GM19324 (cell line): ENCODE measurements at regions not wholly inside any gene's neighbourhood (a gene's known extent, or its start where the extent isn't known, plus 50 kb on each side); places are given as distances from the start of the nearest gene placed in this dataset.

ENCODE experiments used
- ATAC-seq: cut with Tn5 transposase; IDR thresholded peaks from one replicate; pipeline ENCODE4 v1.9.1; 2021; ENCODE audit warnings: mild to moderate bottlenecking, moderate library complexity; ENCODE audit not compliant: unreplicated experiment, low FRiP score

GRCh38 chr2:153109793-153110192, 368.8 kb downstream of the RPRM start:
- ATAC-seq = no peak

DNA sequence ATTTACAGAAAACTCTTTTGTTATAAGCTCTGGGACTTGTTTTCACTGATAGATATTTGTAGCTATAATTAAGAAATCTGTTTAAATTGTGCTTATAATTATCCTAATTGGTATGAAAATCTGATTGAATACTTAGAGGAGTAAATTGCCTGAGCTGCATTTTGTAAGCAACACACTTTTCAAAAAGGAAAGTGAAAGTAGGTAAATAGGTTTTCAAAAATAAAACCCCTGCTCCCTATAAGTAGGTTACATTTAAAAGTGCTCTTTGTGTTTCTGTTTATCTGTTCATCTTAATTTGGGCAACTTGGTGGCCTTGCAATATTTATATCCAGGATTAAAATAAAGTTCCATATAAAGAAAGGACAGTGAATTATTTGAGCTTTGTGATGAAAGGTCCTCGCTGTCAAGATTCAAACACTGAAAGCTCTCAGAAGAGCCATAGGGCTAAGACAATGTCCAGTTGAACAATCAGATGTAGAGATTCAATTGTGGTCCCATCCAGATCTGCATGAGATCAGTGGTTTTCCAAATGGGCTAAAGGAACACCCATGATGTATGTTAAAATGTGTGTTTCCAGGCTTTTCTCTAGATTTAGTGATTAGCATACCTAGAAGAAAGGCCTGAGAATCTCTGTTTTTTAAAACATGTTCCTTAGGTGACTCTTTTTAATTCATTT, 371.6 kb downstream of the RPRM start:
- ATAC-seq = peak; percentile 59

DNA sequence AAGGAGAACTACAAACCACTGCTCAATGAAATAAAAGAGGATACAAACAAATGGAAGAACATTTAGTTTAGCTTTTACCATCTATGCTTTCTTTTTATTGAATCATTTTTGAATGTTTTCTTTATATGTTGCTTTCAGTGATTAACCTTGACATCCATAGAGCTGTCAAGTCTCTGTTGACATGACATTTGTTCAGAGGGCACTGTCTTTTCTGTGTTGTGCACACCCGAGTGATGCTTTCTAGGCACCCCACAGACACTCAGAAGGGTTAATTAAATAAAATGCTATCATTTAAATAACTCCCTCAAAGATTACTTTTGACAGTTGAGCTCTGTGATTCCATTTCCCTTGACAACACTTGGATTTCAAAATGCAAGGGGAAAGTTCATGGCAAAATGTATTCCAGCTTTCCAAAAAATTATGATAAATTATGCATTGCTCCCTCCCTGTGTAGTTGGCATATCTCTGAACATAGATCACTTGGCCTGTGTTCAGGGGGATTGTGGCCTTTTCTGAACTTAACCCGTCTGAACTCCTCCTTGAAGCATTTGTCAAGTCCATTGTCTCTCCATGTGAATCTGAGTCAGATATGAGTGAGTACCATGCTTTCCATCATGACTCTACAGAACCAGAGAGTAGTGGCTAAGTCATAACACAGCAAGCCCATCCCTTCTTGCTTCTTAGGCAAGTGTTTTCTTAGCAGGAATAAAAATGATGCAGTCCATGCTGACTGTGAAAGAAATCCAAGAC, 372.6 kb downstream of the RPRM start:
- ATAC-seq = peak; percentile 10

- ATAC-seq = no peak
Observed at GRCh38 chr2:153101187-153101586, 377.4 kb downstream of the RPRM start.

DNA sequence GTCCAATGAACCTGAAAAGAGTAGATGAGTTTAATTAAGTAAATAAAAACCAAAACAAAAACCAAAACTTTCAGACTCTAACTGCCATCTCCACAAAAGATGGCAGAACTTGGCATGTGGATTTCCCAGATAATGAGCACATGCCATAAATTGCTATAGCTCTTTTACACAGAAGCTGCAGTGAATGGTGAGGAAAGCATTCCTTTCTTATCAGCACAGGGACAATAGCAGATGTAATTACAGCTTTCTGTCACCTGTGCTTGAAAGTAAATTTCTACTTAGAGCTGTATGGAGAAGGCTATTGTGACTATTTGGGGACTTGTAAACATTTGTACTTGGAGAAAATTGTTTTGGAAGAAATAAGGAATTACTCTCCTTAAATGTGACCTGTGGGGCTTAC, 378.4 kb downstream of the RPRM start:
- ATAC-seq = no peak

DNA sequence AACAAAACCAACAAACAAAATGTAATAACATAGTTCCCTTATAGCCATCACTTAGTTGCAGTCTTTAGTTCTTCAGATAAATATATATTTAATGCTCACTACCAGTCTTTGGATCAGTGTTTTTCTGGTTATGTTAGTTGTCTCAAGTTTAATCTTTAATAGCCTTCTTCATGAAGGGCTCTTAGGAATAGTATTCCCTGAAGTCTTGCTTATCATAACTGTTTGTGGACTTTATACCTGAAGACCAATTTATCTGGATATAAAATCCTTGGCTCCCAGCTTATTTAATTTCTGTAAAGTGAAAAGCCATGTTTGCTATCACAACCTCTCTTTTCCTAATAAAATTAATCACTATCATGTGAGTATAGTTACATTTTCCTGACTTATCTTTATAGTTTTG, 379.7 kb downstream of the ARL6IP6 start:
- no peak for ATAC-seq

GRCh38 chr2:153096272-153096671, 377.9 kb downstream of the ARL6IP6 start:
- no peak for ATAC-seq

- no peak for ATAC-seq
Observed at GRCh38 chr2:153091344-153091743, 372.9 kb downstream of the ARL6IP6 start.

- ATAC-seq = no peak
Observed at GRCh38 chr2:153079315-153079714, 360.9 kb downstream of the ARL6IP6 start.

DNA sequence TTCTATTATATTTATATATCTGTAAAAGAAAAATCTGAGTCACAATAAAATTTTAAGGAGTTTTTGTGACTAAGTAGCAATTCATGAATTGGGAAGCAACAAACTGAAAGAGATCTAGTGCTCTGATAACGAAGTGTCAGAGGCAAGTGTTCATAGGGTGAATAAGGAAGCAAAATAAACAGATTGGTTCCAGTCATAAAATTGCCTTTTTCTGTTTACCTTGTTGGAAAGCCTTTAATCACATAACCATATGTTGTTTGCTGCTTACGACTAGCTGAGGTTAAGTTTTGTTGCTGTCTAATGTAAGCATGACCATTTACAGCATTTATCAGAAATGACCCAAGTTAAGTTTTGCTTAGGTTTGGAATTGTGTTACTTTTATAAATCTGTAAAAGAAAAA, 358.9 kb downstream of the ARL6IP6 start:
- no peak for ATAC-seq

DNA sequence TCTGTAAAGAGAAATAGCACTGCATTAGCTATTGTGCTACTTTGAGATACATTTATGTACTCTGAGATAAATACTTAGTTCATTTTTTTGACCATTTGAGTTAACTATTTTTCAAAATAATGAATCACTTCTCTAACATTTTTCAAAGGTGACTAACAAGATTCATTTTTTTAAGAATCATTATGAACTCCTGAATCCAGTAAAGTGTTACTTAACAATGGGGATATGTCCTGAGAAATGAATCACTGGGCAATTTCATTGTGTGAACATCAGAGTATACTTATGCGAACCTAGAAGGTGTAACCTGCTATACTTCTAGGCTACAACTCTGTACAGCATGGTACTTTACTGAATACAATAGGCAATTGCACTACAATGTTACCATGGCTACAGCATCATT, 355.8 kb downstream of the ARL6IP6 start:
- no peak for ATAC-seq

- ATAC-seq = no peak
Observed at GRCh38 chr2:153072813-153073212, 354.4 kb downstream of the ARL6IP6 start.

GRCh38 chr2:153072077-153072476, 353.7 kb downstream of the ARL6IP6 start:
- ATAC-seq = no peak

- no peak for ATAC-seq
Observed at GRCh38 chr2:153071090-153071489, 352.7 kb downstream of the ARL6IP6 start.

DNA sequence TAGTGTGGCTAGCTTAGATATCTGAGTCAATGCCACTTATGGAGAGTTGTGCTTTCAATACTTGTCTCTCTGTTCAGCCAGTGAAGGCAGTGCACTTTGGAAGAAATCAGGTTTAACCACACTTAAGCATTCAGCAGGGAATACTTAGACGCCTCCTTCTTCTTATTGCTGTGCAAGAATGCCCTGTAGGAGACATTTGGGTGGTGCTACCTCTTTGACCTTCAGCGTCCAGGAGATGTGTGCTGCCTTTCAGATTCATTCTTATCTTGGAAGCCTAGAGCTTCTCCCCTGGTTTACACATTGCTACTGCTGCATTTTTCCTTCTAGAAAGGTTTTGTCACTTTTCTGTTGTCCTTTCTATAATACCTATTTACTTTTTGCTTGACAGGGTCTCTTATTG, 350.5 kb downstream of the ARL6IP6 start:
- no peak for ATAC-seq

DNA sequence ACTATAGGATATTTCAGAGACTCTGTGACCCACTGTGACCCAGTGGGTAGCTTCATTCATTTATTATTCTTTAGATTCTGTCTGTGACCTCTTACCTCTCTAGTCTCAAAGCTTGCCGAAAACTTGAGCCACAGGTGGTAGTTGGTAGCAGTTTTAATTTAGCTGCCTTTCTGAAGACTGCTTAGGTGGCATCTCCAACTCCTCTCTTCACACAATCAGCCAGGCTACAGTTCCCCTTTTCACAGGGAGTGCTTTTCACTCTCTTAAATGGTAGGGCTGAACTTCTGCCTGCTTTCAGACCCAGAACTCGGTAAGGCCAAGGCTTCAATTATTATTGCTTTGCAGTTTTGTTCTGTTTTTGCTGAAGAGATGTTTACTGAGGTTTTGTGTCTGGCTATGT, 349.6 kb downstream of the ARL6IP6 start:
- no peak for ATAC-seq

DNA sequence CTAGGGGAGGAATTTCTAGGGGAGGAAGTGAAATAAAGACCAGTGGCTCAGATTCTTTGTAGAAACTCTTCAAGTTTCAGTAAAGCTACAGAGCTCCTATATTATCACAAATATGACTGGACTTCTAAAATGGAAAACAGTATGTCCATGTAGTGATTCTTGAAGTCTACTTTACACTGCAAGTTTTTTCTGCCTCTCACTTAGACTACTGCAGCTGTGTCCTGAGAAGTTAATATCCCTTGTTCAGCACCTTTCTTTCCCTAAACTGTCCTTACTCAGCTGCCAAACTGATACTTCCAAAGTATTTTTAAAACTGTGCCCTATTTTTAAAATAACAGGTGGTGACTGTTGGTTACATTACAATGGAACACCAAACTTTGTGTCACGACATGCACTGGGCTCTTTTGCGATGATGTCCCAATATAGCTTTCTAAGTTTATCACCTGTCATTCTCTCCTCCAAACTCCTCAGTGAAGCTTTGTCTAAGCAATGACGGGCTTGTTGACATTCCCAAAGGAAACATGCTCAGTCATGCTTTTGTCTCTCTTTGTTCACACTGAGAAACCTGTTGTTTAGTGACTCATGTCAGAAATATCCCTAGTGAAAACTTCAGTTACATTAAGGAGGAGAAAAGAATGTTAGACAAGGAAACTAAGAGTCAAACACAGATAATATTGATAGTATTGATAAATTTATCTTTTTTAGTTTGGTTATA, 341.1 kb downstream of the ARL6IP6 start:
- no peak for ATAC-seq

GRCh38 chr2:153057743-153058142, 339.3 kb downstream of the ARL6IP6 start:
- no peak for ATAC-seq

DNA sequence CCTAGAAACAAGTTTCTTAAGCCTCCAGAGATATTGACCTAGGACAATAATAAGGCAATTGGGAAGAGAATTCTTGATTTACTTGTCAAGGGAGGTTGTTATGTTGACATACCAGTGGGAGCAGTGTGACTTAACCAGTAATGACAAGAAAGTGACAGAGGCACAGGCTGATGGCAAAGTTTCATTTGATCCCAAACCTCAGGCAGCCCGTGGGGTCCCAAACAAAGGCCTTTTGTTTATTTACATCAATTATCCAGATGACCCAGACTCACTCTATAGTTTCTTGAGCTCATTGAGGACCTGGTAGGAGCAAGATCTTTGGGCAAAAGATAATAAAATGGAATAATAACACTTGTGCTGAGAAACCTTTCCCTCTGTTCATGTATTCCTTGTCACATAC, 336.8 kb downstream of the ARL6IP6 start:
- no peak for ATAC-seq

DNA sequence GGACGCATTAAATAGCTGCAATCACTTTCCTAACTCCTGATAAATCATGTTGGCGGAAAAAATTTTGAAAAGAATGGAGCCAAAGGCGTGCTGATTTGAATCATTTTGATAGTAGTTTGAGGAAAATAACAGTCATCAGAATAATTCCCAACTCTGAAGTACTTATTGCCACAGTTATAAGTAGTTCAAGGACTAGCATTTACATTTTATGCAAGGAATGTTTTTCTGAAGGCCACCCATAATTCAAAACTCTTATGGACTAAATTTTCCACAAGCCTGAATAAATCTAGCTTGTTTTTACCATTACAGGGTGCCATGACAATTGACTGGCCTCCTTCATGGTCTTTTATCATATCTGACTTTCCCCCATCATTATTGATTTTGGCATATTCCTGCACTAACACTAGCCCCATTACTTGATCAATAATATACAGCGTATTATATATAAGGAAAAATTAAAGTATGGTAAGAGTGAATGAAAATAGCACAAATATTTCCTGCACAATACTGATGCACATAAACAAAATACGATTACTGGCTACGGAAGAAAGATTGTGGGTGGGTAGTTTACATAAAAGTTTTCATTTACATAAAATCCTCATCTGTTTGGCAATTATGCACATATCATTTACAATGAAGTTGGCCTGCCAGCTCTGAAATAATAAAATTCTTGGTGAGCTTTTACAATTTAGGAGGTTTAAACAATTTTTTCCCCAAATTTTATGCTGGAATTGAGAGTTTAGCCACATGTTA, 334.6 kb downstream of the ARL6IP6 start:
- no peak for ATAC-seq

DNA sequence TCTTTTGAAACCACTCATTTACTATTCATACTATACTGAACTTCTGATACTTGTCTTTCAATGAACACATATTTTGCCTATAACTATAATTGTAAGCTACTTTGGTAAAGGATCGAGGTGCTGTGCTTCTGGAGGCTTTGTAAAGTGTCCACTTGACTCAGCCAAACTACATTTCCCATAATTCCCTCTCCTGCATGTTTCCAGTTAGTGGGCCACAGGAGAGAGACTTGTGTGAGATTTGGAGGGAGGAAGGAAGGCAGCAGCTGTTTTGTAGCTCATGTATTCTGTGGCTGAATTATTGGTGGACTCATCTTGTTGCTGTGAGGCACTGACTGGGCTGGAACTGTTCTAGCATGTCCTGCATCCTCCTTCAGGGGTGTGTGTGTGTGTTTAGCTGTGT, 328.8 kb downstream of the ARL6IP6 start:
- no peak for ATAC-seq
